ENCODE measurements at regions not wholly inside any gene's neighbourhood (a gene's known extent, or its start where the extent isn't known, plus 50 kb on each side); places are given as distances from the start of the nearest gene placed in this dataset.

DNA sequence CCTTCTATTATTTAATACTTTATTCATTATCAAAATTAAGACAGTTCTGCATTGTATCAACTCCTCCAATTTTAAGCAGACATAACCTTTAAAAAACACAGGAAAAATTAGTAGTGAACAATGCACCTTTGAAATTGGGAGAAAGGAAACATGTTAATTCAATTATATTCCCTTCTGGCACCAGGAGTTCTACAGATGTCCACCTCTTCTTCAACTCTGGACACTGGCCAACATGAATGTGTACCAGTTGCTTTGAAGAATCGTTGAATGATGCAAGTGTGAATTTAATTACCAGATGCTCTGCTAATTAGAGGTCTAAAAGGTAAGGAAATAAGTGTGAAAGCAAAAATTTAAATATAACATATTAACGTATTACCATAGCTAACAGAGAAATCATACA, 206.7 kb upstream of the IGFBP3 start:
- Histone ChIP-seq H3K79me2 (ENCODE audit: insufficient read depth, low read length) (no peaks in the 10 kb centered on the region), H4K20me1 (ENCODE audit: insufficient read depth, low read length) (no peaks in the 10 kb centered on the region), H3K27ac (ENCODE audit: low read depth, low read length) (no peak overlapping the region), H3K36me3 (ENCODE audit: insufficient read depth, low read length) (no peaks in the 10 kb centered on the region), H3K27me3 (ENCODE audit: insufficient read depth, low read length) (no peaks in the 10 kb centered on the region), H3K4me1 (ENCODE audit: insufficient read depth, low read length) (peaks cover 9% of the 10 kb centered on the region), H3K4me3 (ENCODE audit: insufficient read depth, low read length) (no peak overlapping the region), H2AFZ (ENCODE audit: low read length) (no peak overlapping the region), H3K4me2 (ENCODE audit: insufficient read depth, low read length) (no peak overlapping the region), H3K9me3 (ENCODE audit: low read depth, low read length) (no peaks in the 10 kb centered on the region)
- DNase-seq (ENCODE audit: insufficient read length, low spot score, missing footprints): no peak
- TF ChIP-seq, protein P1, sequence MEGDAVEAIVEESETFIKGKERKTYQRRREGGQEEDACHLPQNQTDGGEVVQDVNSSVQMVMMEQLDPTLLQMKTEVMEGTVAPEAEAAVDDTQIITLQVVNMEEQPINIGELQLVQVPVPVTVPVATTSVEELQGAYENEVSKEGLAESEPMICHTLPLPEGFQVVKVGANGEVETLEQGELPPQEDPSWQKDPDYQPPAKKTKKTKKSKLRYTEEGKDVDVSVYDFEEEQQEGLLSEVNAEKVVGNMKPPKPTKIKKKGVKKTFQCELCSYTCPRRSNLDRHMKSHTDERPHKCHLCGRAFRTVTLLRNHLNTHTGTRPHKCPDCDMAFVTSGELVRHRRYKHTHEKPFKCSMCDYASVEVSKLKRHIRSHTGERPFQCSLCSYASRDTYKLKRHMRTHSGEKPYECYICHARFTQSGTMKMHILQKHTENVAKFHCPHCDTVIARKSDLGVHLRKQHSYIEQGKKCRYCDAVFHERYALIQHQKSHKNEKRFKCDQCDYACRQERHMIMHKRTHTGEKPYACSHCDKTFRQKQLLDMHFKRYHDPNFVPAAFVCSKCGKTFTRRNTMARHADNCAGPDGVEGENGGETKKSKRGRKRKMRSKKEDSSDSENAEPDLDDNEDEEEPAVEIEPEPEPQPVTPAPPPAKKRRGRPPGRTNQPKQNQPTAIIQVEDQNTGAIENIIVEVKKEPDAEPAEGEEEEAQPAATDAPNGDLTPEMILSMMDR (IDR thresholded peaks at IDR 0.05; ENCODE audit: extremely low read depth, low read depth, low read length): no peak

DNA sequence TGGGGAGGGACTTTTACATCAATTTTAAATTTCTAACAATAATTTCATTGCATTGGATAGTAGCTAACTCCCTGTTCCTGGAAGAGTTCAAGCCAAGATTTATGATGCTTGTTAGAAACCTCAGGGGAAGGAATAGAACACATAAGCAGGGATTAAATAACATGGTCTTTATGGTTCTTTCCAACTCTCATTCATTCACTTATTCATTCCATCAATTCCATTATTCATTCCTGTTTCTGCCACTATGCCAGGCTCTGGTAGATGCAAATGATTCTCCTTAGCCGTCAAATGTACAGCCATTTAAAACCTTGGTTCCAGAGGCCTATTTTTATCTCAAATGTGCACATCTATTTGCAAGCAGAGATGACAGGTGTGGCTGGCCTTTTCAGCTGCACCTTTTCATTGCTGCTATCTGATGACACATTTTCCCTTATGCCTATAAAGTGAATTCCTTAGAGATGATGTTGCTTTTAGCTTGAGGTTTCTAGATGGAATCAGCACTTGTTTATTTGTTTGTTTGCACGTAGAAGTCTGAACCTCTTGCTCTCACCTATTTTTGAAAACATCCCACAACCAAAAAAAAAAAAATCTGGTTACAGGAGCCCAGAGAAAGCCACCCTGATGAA, 205.7 kb upstream of the IGFBP3 start:
- H3K9me3 ChIP-seq (ENCODE audit: low read depth, low read length): no peaks in the 10 kb centered on the region
- H3K4me3 ChIP-seq (ENCODE audit: insufficient read depth, low read length): no peak overlapping the region
- DNase-seq (ENCODE audit: insufficient read length, low spot score, missing footprints): no peak
- H3K36me3 ChIP-seq (ENCODE audit: insufficient read depth, low read length): no peaks in the 10 kb centered on the region
- no peak overlapping the region for H3K4me2 ChIP-seq (ENCODE audit: insufficient read depth, low read length)
- H3K27me3 ChIP-seq (ENCODE audit: insufficient read depth, low read length): no peaks in the 10 kb centered on the region
- H3K79me2 ChIP-seq (ENCODE audit: insufficient read depth, low read length): no peaks in the 10 kb centered on the region
- no peaks in the 10 kb centered on the region for H4K20me1 ChIP-seq (ENCODE audit: insufficient read depth, low read length)
- H3K27ac ChIP-seq (ENCODE audit: low read depth, low read length): no peak overlapping the region
- peaks cover under 1% of the 10 kb centered on the region for H3K4me1 ChIP-seq (ENCODE audit: insufficient read depth, low read length)
- no peak overlapping the region for H2AFZ ChIP-seq (ENCODE audit: low read length)
- TF ChIP-seq, protein P1 (IDR thresholded peaks at IDR 0.05; ENCODE audit: extremely low read depth, low read depth, low read length): no peak

DNA sequence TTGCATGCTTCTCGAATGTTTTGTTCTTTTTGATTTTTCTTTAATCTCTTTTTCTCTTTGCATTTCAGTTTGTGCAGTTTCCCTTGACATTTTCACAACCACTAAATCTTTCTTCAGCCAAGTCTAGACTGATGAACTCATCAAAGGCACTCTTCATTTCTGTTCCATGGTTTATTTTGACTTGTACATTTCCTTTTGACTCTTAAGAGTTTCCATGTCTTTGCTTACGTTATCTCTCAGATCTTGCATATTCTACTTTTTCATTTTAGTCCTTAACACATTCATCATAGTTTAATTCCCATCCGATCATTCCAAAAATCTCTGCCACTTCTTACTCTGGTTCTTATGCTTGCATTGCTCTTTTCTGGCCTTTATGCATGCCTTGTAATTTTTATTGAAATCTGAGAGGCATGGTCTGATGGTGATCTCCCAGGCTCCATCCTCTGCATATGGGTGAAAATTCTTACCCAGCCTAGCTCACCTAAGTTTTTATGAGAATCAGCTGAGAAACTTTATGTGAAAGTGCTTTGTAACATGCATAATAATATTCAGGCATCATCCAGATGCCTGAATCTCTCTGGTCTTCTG, 202.8 kb upstream of the IGFBP3 start:
- H3K4me2 ChIP-seq (ENCODE audit: insufficient read depth, low read length): no peak overlapping the region

DNA sequence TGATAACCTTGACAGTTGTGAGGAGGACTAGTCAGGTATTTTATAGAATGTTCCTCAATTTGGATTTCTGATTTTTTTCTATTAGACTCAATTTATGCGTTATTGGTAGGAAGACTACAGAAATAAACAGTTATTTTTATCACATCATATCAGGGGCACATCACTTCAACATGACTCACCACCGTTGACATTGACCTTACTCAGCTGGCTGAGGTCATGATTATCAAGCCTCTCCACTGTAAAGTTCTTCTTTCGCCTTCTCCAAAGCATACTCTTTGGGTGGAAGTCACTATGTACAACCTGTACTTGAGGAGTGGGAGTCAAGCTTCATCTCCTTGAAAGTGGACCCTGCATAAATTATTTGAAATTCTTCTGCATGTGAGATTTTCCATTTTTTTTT, 194.3 kb upstream of the IGFBP3 start:
- no peaks in the 10 kb centered on the region for H4K20me1 ChIP-seq (ENCODE audit: insufficient read depth, low read length)

More for the DNA sequence above, 202.8 kb upstream of the IGFBP3 start:
- no peak overlapping the region for H3K4me3 ChIP-seq (ENCODE audit: insufficient read depth, low read length)
- TF ChIP-seq, protein P1 (IDR thresholded peaks at IDR 0.05; ENCODE audit: extremely low read depth, low read depth, low read length): no peak
- no peaks in the 10 kb centered on the region for H4K20me1 ChIP-seq (ENCODE audit: insufficient read depth, low read length)
- H3K79me2 ChIP-seq (ENCODE audit: insufficient read depth, low read length): no peaks in the 10 kb centered on the region
- H3K4me1 ChIP-seq (ENCODE audit: insufficient read depth, low read length): no peaks in the 10 kb centered on the region
- no peak overlapping the region for H2AFZ ChIP-seq (ENCODE audit: low read length)
- no peaks in the 10 kb centered on the region for H3K36me3 ChIP-seq (ENCODE audit: insufficient read depth, low read length)
- no peaks in the 10 kb centered on the region for H3K9me3 ChIP-seq (ENCODE audit: low read depth, low read length)
- no peak overlapping the region for H3K27ac ChIP-seq (ENCODE audit: low read depth, low read length)
- no peaks in the 10 kb centered on the region for H3K27me3 ChIP-seq (ENCODE audit: insufficient read depth, low read length)
- DNase-seq (ENCODE audit: insufficient read length, low spot score, missing footprints): no peak

More for the DNA sequence above, 194.3 kb upstream of the IGFBP3 start:
- H3K79me2 ChIP-seq (ENCODE audit: insufficient read depth, low read length): no peaks in the 10 kb centered on the region
- H3K9me3 ChIP-seq (ENCODE audit: low read depth, low read length): no peaks in the 10 kb centered on the region
- H3K36me3 ChIP-seq (ENCODE audit: insufficient read depth, low read length): no peaks in the 10 kb centered on the region
- no peak overlapping the region for H3K27ac ChIP-seq (ENCODE audit: low read depth, low read length)
- H3K4me3 ChIP-seq (ENCODE audit: insufficient read depth, low read length): no peak overlapping the region
- no peak overlapping the region for H3K4me2 ChIP-seq (ENCODE audit: insufficient read depth, low read length)
- TF ChIP-seq, protein P1 (IDR thresholded peaks at IDR 0.05; ENCODE audit: extremely low read depth, low read depth, low read length): no peak
- peaks cover 3% of the 10 kb centered on the region for H3K4me1 ChIP-seq (ENCODE audit: insufficient read depth, low read length)
- no peaks in the 10 kb centered on the region for H3K27me3 ChIP-seq (ENCODE audit: insufficient read depth, low read length)
- no peak overlapping the region for H2AFZ ChIP-seq (ENCODE audit: low read length)
- DNase-seq (ENCODE audit: insufficient read length, low spot score, missing footprints): no peak

Data from osteoblast (primary cell).